ENCODE measurements at regions not wholly inside any gene's neighbourhood (a gene's known extent, or its start where the extent isn't known, plus 50 kb on each side); places are given as distances from the start of the nearest gene placed in this dataset.

DNA sequence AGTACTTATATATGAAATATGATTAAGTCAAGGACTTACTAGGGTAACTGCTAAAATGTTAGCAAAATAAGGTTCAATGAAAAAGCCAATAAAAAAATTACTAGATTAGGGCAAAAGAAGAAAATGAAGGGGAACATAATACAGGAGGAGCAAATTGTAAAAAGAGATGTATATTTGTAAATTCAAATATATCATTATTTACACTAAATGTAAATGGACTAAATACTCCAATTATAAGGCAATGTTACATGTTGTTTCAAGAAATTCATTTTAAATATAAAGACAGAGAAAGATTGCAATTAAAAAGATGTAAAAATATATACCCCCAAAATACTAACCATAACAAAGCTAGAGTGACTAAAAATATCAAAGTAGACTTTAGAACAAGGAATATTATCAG lies 134.1 kb downstream of the EFHB start:
- no peaks in the 10 kb centered on the region for H3K79me2 ChIP-seq (ENCODE audit: insufficient read depth, low read length)
- intact Hi-C loops (cut with micrococcal nuclease) = no loop called here
- RAD21 ChIA-PET (ENCODE audit: low non-redundant PET in 1 of 2, low total read pairs in 2 of 2, uncharacterized antibody in 2 of 2, unreplicated experiment in 2 of 2) = no interaction called here
- H3K9me2 ChIP-seq (ENCODE audit: insufficient read depth) = no peaks in the 10 kb centered on the region
- no peak overlapping the region for H3K9ac ChIP-seq (ENCODE audit: low read length)
- ATAC-seq = no peak
- TF ChIP-seq ZNF274 (IDR thresholded peaks at IDR 0.05; ENCODE audit: low read depth, low read length) = no peak
- no peak for TF ChIP-seq FOSL1 (IDR thresholded peaks at IDR 0.05; ENCODE audit: low read depth)
- TF ChIP-seq EZH2phosphoT487 (IDR thresholded peaks at IDR 0.05; ENCODE audit: borderline replicate concordance) = no peak
- TF ChIP-seq, protein P1, sequence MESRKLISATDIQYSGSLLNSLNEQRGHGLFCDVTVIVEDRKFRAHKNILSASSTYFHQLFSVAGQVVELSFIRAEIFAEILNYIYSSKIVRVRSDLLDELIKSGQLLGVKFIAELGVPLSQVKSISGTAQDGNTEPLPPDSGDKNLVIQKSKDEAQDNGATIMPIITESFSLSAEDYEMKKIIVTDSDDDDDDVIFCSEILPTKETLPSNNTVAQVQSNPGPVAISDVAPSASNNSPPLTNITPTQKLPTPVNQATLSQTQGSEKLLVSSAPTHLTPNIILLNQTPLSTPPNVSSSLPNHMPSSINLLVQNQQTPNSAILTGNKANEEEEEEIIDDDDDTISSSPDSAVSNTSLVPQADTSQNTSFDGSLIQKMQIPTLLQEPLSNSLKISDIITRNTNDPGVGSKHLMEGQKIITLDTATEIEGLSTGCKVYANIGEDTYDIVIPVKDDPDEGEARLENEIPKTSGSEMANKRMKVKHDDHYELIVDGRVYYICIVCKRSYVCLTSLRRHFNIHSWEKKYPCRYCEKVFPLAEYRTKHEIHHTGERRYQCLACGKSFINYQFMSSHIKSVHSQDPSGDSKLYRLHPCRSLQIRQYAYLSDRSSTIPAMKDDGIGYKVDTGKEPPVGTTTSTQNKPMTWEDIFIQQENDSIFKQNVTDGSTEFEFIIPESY (IDR thresholded peaks at IDR 0.05; ENCODE audit: extremely low read depth, insufficient replicate concordance, low read length) = no peak
- no peak for TF ChIP-seq YY1 (IDR thresholded peaks at IDR 0.05; ENCODE audit: extremely low read depth, insufficient replicate concordance, low read depth, low read length)
- TF ChIP-seq, protein P2, sequence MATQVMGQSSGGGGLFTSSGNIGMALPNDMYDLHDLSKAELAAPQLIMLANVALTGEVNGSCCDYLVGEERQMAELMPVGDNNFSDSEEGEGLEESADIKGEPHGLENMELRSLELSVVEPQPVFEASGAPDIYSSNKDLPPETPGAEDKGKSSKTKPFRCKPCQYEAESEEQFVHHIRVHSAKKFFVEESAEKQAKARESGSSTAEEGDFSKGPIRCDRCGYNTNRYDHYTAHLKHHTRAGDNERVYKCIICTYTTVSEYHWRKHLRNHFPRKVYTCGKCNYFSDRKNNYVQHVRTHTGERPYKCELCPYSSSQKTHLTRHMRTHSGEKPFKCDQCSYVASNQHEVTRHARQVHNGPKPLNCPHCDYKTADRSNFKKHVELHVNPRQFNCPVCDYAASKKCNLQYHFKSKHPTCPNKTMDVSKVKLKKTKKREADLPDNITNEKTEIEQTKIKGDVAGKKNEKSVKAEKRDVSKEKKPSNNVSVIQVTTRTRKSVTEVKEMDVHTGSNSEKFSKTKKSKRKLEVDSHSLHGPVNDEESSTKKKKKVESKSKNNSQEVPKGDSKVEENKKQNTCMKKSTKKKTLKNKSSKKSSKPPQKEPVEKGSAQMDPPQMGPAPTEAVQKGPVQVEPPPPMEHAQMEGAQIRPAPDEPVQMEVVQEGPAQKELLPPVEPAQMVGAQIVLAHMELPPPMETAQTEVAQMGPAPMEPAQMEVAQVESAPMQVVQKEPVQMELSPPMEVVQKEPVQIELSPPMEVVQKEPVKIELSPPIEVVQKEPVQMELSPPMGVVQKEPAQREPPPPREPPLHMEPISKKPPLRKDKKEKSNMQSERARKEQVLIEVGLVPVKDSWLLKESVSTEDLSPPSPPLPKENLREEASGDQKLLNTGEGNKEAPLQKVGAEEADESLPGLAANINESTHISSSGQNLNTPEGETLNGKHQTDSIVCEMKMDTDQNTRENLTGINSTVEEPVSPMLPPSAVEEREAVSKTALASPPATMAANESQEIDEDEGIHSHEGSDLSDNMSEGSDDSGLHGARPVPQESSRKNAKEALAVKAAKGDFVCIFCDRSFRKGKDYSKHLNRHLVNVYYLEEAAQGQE (IDR thresholded peaks at IDR 0.05; ENCODE audit: low read depth) = no peak
- TF ChIP-seq, protein P3, sequence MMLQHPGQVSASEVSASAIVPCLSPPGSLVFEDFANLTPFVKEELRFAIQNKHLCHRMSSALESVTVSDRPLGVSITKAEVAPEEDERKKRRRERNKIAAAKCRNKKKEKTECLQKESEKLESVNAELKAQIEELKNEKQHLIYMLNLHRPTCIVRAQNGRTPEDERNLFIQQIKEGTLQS (IDR thresholded peaks at IDR 0.05) = no peak
- no peak for TF ChIP-seq CEBPB (IDR thresholded peaks at IDR 0.05; ENCODE audit: low read depth)
- no peak for TF ChIP-seq SRF (IDR thresholded peaks at IDR 0.05; ENCODE audit: low read depth)
- TF ChIP-seq EGR1 (IDR thresholded peaks at IDR 0.05; ENCODE audit: low read depth) = no peak
- no peak for TF ChIP-seq CBX3 (IDR thresholded peaks at IDR 0.05; ENCODE audit: low read depth)
- no peak for TF ChIP-seq POLR2AphosphoS5 (IDR thresholded peaks at IDR 0.05; ENCODE audit: low read depth, low read length)
- no peak for TF ChIP-seq ELF1 (IDR thresholded peaks at IDR 0.05; ENCODE audit: borderline replicate concordance, low read depth)
- TF ChIP-seq ZFX (IDR thresholded peaks at IDR 0.05) = no peak
- TF ChIP-seq SP1 (IDR thresholded peaks at IDR 0.05; ENCODE audit: low read depth) = no peak
- TF ChIP-seq POLR2A (IDR thresholded peaks at IDR 0.05; ENCODE audit: borderline replicate concordance, extremely low read depth, insufficient read depth, insufficient read length) = no peak
- no peak for TF ChIP-seq JUND (IDR thresholded peaks at IDR 0.05)
- TF ChIP-seq RAD21 (IDR thresholded peaks at IDR 0.05; ENCODE audit: low read depth) = no peak
- H3K27me3 ChIP-seq (ENCODE audit: insufficient read depth, low read length) = no peaks in the 10 kb centered on the region
- H4K20me1 ChIP-seq (ENCODE audit: insufficient read depth) = no peaks in the 10 kb centered on the region
- POLR2A ChIA-PET = no interaction called here
- no peaks in the 10 kb centered on the region for H3K36me3 ChIP-seq (ENCODE audit: control insufficient read depth in 1 of 2, insufficient read depth in 2 of 2, low read length in 2 of 2)
- H3K4me3 ChIP-seq (replicated peaks in 1 of 2; ENCODE audit: low read depth in 1 of 2, low read length in 2 of 2) = no peak overlapping the region
- DNase-seq (ENCODE audit: low read depth, low spot score) = no peak
- no peak overlapping the region for H2AFZ ChIP-seq (ENCODE audit: low read depth, low read length, poor library complexity, severe bottlenecking)
- no peak overlapping the region for H3K27ac ChIP-seq (ENCODE audit: low read depth, low read length)
- H3K9me3 ChIP-seq (ENCODE audit: control insufficient read depth in 1 of 2, insufficient read depth in 1 of 2, low read depth in 1 of 2, low read length in 2 of 2) = no peaks in the 10 kb centered on the region
- no TSS peak for BruUV-seq (replicated peaks)
- H3K4me1 ChIP-seq (ENCODE audit: control insufficient read depth in 1 of 2, insufficient read depth in 2 of 2, low read length in 2 of 2) = no peaks in the 10 kb centered on the region
- H3K4me2 ChIP-seq (ENCODE audit: low read length) = no peak overlapping the region
- CTCF ChIA-PET = no interaction called here

Measured in HCT116 (cell line).